ENCODE measurements at regions not wholly inside any gene's neighbourhood (a gene's known extent, or its start where the extent isn't known, plus 50 kb on each side); places are given as distances from the start of the nearest gene placed in this dataset.

DNA sequence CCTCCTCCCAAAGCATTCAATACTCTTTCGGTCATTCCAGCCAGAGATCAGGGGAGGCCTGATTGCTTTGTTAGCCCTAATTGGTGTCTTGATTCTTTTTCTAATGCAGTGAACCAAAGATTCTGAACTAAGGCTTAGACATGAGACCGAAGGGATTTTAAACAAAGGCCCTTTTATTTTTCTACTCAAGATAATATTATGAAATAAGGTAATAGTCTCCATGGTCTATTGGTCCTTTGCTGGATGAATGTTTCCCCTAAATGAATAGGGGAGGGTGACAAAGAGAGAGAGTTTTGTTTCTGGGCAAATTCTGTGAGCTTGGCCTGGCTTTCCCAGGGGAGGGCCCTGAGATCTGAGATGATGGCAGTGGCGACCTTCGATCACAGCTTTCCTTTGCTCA is 449.1 kb downstream of the TYW1 start:
- H3K36me3 ChIP-seq (ENCODE audit: control insufficient read depth, low read length): no peaks in the 10 kb centered on the region
- no peaks in the 10 kb centered on the region for H3K9me2 ChIP-seq (replicated peaks; ENCODE audit: control insufficient read depth, low read length)
- no peaks in the 10 kb centered on the region for H3F3A ChIP-seq (ENCODE audit: control insufficient read depth, insufficient read depth)
- no peaks in the 10 kb centered on the region for H3K9me3 ChIP-seq (ENCODE audit: control insufficient read depth, insufficient read depth, low read length)
- H3K27me3 ChIP-seq (ENCODE audit: control insufficient read depth, low read length): no peaks in the 10 kb centered on the region
- no peaks in the 10 kb centered on the region for H3K79me2 ChIP-seq (ENCODE audit: control insufficient read depth, low read length)
- no peaks in the 10 kb centered on the region for H3K4me1 ChIP-seq (ENCODE audit: control insufficient read depth, low read length)
- H3K4me3 ChIP-seq (ENCODE audit: low read length): no peak overlapping the region
- H3K27ac ChIP-seq (ENCODE audit: low read depth, low read length): no peak overlapping the region
- no peak overlapping the region for H3K4me2 ChIP-seq (ENCODE audit: low read length)
- TF ChIP-seq, protein P1, sequence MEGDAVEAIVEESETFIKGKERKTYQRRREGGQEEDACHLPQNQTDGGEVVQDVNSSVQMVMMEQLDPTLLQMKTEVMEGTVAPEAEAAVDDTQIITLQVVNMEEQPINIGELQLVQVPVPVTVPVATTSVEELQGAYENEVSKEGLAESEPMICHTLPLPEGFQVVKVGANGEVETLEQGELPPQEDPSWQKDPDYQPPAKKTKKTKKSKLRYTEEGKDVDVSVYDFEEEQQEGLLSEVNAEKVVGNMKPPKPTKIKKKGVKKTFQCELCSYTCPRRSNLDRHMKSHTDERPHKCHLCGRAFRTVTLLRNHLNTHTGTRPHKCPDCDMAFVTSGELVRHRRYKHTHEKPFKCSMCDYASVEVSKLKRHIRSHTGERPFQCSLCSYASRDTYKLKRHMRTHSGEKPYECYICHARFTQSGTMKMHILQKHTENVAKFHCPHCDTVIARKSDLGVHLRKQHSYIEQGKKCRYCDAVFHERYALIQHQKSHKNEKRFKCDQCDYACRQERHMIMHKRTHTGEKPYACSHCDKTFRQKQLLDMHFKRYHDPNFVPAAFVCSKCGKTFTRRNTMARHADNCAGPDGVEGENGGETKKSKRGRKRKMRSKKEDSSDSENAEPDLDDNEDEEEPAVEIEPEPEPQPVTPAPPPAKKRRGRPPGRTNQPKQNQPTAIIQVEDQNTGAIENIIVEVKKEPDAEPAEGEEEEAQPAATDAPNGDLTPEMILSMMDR (IDR thresholded peaks at IDR 0.05; ENCODE audit: low read depth, low read length, poor library complexity, severe bottlenecking): no peak
- TF ChIP-seq EZH2phosphoT487 (IDR thresholded peaks at IDR 0.05; ENCODE audit: borderline replicate concordance, low read length): no peak
- no peaks in the 10 kb centered on the region for H4K20me1 ChIP-seq (ENCODE audit: control insufficient read depth, insufficient read depth, low read depth, low read length)

DNA sequence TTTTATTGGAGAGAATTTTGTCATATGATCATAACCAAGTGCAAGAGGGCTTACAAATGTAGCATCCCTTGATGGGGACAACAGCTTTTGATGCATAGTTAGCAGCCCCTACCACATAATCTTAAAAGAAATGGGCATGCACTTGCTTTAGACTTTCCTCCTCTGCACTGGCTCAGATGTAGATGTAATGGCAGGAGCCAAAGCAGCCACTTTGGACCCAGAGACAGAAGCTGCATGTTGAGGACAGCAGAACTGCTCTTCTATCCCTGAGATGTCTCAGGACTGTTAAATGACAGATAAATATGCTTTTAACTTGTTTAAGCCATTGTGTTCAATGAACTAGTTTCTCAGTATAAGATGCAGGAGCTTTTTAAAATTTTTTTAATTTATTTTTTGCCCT is 450.7 kb downstream of the TYW1 start:
- Histone ChIP-seq H3K9me2 (replicated peaks; ENCODE audit: control insufficient read depth, low read length) (no peaks in the 10 kb centered on the region), H3K36me3 (ENCODE audit: control insufficient read depth, low read length) (no peaks in the 10 kb centered on the region), H4K20me1 (ENCODE audit: control insufficient read depth, insufficient read depth, low read depth, low read length) (no peaks in the 10 kb centered on the region), H3K4me2 (ENCODE audit: low read length) (no peak overlapping the region), H3K4me1 (ENCODE audit: control insufficient read depth, low read length) (no peaks in the 10 kb centered on the region), H3K27me3 (ENCODE audit: control insufficient read depth, low read length) (no peaks in the 10 kb centered on the region), H3K27ac (ENCODE audit: low read depth, low read length) (no peak overlapping the region), H3K79me2 (ENCODE audit: control insufficient read depth, low read length) (no peaks in the 10 kb centered on the region), H3F3A (ENCODE audit: control insufficient read depth, insufficient read depth) (no peaks in the 10 kb centered on the region), H3K4me3 (ENCODE audit: low read length) (no peak overlapping the region), H3K9me3 (ENCODE audit: control insufficient read depth, insufficient read depth, low read length) (peaks cover 1% of the 10 kb centered on the region; the same call in 1 of the 2 replicates)
- TF ChIP-seq EZH2phosphoT487 (IDR thresholded peaks at IDR 0.05; ENCODE audit: borderline replicate concordance, low read length): no peak

DNA sequence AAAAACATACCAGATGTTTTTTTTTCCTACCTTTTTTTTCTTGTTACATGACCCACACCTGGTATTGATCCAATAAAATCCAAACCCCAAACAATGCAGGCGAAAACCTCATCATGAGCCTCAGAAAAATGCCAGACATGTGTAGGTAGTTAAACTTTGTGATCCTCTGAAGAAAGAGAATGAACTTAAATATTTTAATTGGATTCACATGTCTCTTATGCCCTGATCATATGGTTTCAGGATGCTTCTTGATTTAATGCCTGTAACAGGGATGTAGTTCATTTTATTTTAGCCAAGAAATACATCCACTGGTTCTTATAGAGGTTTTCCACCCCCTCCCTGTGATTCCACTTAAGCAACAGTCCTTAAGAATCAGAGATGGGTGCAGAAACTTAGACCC is 451.6 kb downstream of the TYW1 start:
- Histone ChIP-seq H3K27me3 (ENCODE audit: control insufficient read depth, low read length) (no peaks in the 10 kb centered on the region), H4K20me1 (ENCODE audit: control insufficient read depth, insufficient read depth, low read depth, low read length) (no peaks in the 10 kb centered on the region), H3K36me3 (ENCODE audit: control insufficient read depth, low read length) (no peaks in the 10 kb centered on the region), H3K4me3 (ENCODE audit: low read length) (no peak overlapping the region), H3K4me2 (ENCODE audit: low read length) (no peak overlapping the region), H3K9me3 (ENCODE audit: control insufficient read depth, insufficient read depth, low read length) (peaks cover 6% of the 10 kb centered on the region; the same call in 1 of the 2 replicates), H3F3A (ENCODE audit: control insufficient read depth, insufficient read depth) (no peaks in the 10 kb centered on the region), H3K27ac (ENCODE audit: low read depth, low read length) (no peak overlapping the region), H3K4me1 (ENCODE audit: control insufficient read depth, low read length) (no peaks in the 10 kb centered on the region), H3K79me2 (ENCODE audit: control insufficient read depth, low read length) (no peaks in the 10 kb centered on the region), H3K9me2 (replicated peaks; ENCODE audit: control insufficient read depth, low read length) (no peaks in the 10 kb centered on the region)
- no peak for TF ChIP-seq EZH2phosphoT487 (IDR thresholded peaks at IDR 0.05; ENCODE audit: borderline replicate concordance, low read length)
- TF ChIP-seq, protein P1 (IDR thresholded peaks at IDR 0.05; ENCODE audit: low read depth, low read length, poor library complexity, severe bottlenecking): no peak

DNA sequence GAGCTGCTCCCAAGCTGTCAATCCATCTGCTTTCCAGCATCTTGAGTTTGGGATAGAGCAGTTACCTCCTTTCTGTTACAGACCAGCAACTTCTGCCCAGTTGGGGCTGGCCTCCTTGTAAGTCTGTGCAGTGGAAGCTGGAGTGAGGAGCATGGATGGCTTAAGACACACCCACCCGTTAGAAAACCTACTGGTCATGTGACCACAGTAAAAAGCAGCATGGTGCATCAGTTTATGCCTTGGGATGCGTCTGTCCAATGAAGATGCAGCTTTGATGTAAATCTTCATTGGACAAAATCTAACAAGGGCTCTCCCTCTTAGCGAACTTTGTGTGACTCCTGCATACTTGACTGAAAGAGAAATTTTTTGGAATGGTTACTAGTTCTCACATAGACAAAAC is 453.5 kb downstream of the TYW1 start:
- no peaks in the 10 kb centered on the region for H3K27me3 ChIP-seq (ENCODE audit: control insufficient read depth, low read length)

More for the DNA sequence above, 453.5 kb downstream of the TYW1 start:
- Histone ChIP-seq H3K9me3 (ENCODE audit: control insufficient read depth, insufficient read depth, low read length) (peaks cover 6% of the 10 kb centered on the region; the same call in 1 of the 2 replicates), H3K36me3 (ENCODE audit: control insufficient read depth, low read length) (no peaks in the 10 kb centered on the region), H3K79me2 (ENCODE audit: control insufficient read depth, low read length) (no peaks in the 10 kb centered on the region), H3K4me2 (ENCODE audit: low read length) (no peak overlapping the region), H3K4me3 (ENCODE audit: low read length) (no peak overlapping the region), H3F3A (ENCODE audit: control insufficient read depth, insufficient read depth) (no peaks in the 10 kb centered on the region), H3K27ac (ENCODE audit: low read depth, low read length) (no peak overlapping the region), H3K4me1 (ENCODE audit: control insufficient read depth, low read length) (no peaks in the 10 kb centered on the region), H3K9me2 (replicated peaks; ENCODE audit: control insufficient read depth, low read length) (no peaks in the 10 kb centered on the region), H4K20me1 (ENCODE audit: control insufficient read depth, insufficient read depth, low read depth, low read length) (no peaks in the 10 kb centered on the region)
- TF ChIP-seq, protein P1 (IDR thresholded peaks at IDR 0.05; ENCODE audit: low read depth, low read length, poor library complexity, severe bottlenecking): no peak
- no peak for TF ChIP-seq EZH2phosphoT487 (IDR thresholded peaks at IDR 0.05; ENCODE audit: borderline replicate concordance, low read length)

All from DOHH2 (cell line).